ENCODE measurements at regions not wholly inside any gene's neighbourhood (a gene's known extent, or its start where the extent isn't known, plus 50 kb on each side); places are given as distances from the start of the nearest gene placed in this dataset.

- DNase-seq (ENCODE audit: low read depth): no peak
- no peak for FAIRE-seq
- no peaks in the 10 kb centered on the region for H3K27me3 ChIP-seq (ENCODE audit: control insufficient read depth, insufficient read depth, low read length)
- no peak for TF ChIP-seq CTCF (IDR thresholded peaks at IDR 0.05; ENCODE audit: insufficient read depth, low read length, severe bottlenecking)
- no peaks in the 10 kb centered on the region for H3K36me3 ChIP-seq (ENCODE audit: control insufficient read depth, insufficient read depth, low read length)
- no peak overlapping the region for H3K4me3 ChIP-seq (ENCODE audit: low read depth, low read length)
Measured at GRCh38 chr17:59465949-59466307, 99.5 kb upstream of the DHX40 start.

- no peaks in the 10 kb centered on the region for H3K27me3 ChIP-seq (ENCODE audit: control insufficient read depth, insufficient read depth, low read length)
- DNase-seq (ENCODE audit: low read depth): no peak
- no peak for FAIRE-seq
- H3K4me3 ChIP-seq (ENCODE audit: low read depth, low read length): no peak overlapping the region
- TF ChIP-seq CTCF (IDR thresholded peaks at IDR 0.05; ENCODE audit: insufficient read depth, low read length, severe bottlenecking): no peak
- no peaks in the 10 kb centered on the region for H3K36me3 ChIP-seq (ENCODE audit: control insufficient read depth, insufficient read depth, low read length)
Measured at GRCh38 chr17:59466946-59467801, 98.2 kb upstream of the DHX40 start.

- no peaks in the 10 kb centered on the region for H3K36me3 ChIP-seq (ENCODE audit: control insufficient read depth, insufficient read depth, low read length)
- no peak for FAIRE-seq
- H3K4me3 ChIP-seq (ENCODE audit: low read depth, low read length): no peak overlapping the region
- DNase-seq (ENCODE audit: low read depth): no peak
- no peak for TF ChIP-seq CTCF (IDR thresholded peaks at IDR 0.05; ENCODE audit: insufficient read depth, low read length, severe bottlenecking)
- H3K27me3 ChIP-seq (ENCODE audit: control insufficient read depth, insufficient read depth, low read length): no peaks in the 10 kb centered on the region
Measured at GRCh38 chr17:59469786-59470485, 95.5 kb upstream of the DHX40 start.

GRCh38 chr17:59470624-59471297 lies 94.6 kb upstream of the DHX40 start:
- Histone ChIP-seq H3K36me3 (ENCODE audit: control insufficient read depth, insufficient read depth, low read length) (no peaks in the 10 kb centered on the region), H3K27me3 (ENCODE audit: control insufficient read depth, insufficient read depth, low read length) (no peaks in the 10 kb centered on the region), H3K4me3 (ENCODE audit: low read depth, low read length) (no peak overlapping the region)
- FAIRE-seq: no peak
- DNase-seq (ENCODE audit: low read depth): no peak
- no peak for TF ChIP-seq CTCF (IDR thresholded peaks at IDR 0.05; ENCODE audit: insufficient read depth, low read length, severe bottlenecking)

- Histone ChIP-seq H3K4me3 (ENCODE audit: low read depth, low read length) (no peak overlapping the region), H3K27me3 (ENCODE audit: control insufficient read depth, insufficient read depth, low read length) (peaks cover 2% of the 10 kb centered on the region), H3K36me3 (ENCODE audit: control insufficient read depth, insufficient read depth, low read length) (no peaks in the 10 kb centered on the region)
- FAIRE-seq (no peak), DNase-seq (ENCODE audit: low read depth) (no peak)
- TF ChIP-seq CTCF (IDR thresholded peaks at IDR 0.05; ENCODE audit: insufficient read depth, low read length, severe bottlenecking): no peak
Measured at GRCh38 chr17:59476413-59476812, 89.0 kb upstream of the DHX40 start.

All from bronchial epithelial cell (primary cell).